CD4-positive, alpha-beta T cell treated with Interferon gamma for 1 hour (primary cell): ENCODE measurements at regions not wholly inside any gene's neighbourhood (a gene's known extent, or its start where the extent isn't known, plus 50 kb on each side); places are given as distances from the start of the nearest gene placed in this dataset.
"Not testable (repeated sequence)": the region's sequence is repeated elsewhere in the genome, so short reads cannot be mapped to it uniquely, and the experiment has no call there.

Source experiments
- DNase-seq: peaks from one replicate; pipeline ENCODE4 v3.0.0-alpha.2; 2020

GRCh38 chr12:70074510-70074909, 168.7 kb upstream of the CNOT2 start:
- DNase-seq, result no peak

GRCh38 chr12:70077441-70077840, 165.8 kb upstream of the CNOT2 start:
- DNase-seq, result no peak

GRCh38 chr12:70078161-70078560, 165.1 kb upstream of the CNOT2 start:
- no peak for DNase-seq

- no peak for DNase-seq
These were observed 162.7 kb upstream of the CNOT2 start for GRCh38 chr12:70080566-70080965.

GRCh38 chr12:70082997-70083676, 160.1 kb upstream of the CNOT2 start:
- DNase-seq, result no peak

GRCh38 chr12:70083677-70084020, 159.6 kb upstream of the CNOT2 start:
- no peak for DNase-seq

GRCh38 chr12:70086372-70086771, 156.9 kb upstream of the CNOT2 start:
- DNase-seq, result not testable (repeated sequence)

- DNase-seq, result no peak
These were observed 152.2 kb upstream of the CNOT2 start for GRCh38 chr12:70091021-70091521.

GRCh38 chr12:70094467-70094866, 148.8 kb upstream of the CNOT2 start:
- no peak for DNase-seq

- DNase-seq, result no peak
These were observed 146.3 kb upstream of the CNOT2 start for GRCh38 chr12:70096759-70097410.

- DNase-seq, result no peak
These were observed 142.2 kb upstream of the CNOT2 start for GRCh38 chr12:70101064-70101463.

GRCh38 chr12:70106347-70106746, 136.9 kb upstream of the CNOT2 start:
- no peak for DNase-seq

- no peak for DNase-seq
These were observed 133.1 kb upstream of the CNOT2 start for GRCh38 chr12:70110085-70110484.

- no peak for DNase-seq
These were observed 125.6 kb upstream of the CNOT2 start for GRCh38 chr12:70117670-70118069.

- DNase-seq, result no peak
These were observed 122.3 kb upstream of the CNOT2 start for GRCh38 chr12:70120970-70121369.

- no peak for DNase-seq
These were observed 121.7 kb upstream of the CNOT2 start for GRCh38 chr12:70121562-70121961.

GRCh38 chr12:70122804-70123203, 120.4 kb upstream of the CNOT2 start:
- DNase-seq, result no peak

- DNase-seq, result no peak
These were observed 94.2 kb upstream of the CNOT2 start for GRCh38 chr12:70149013-70149412.

- DNase-seq, result no peak
These were observed 93.6 kb upstream of the CNOT2 start for GRCh38 chr12:70149665-70150064.

- DNase-seq, result no peak
These were observed 93.0 kb upstream of the CNOT2 start for GRCh38 chr12:70150230-70150629.

- no peak for DNase-seq
These were observed 91.2 kb upstream of the CNOT2 start for GRCh38 chr12:70151993-70152392.

GRCh38 chr12:70154087-70154638, 89.1 kb upstream of the CNOT2 start:
- no peak for DNase-seq

GRCh38 chr12:70154960-70155589, 88.2 kb upstream of the CNOT2 start:
- no peak for DNase-seq

GRCh38 chr12:70157099-70157498, 86.1 kb upstream of the CNOT2 start:
- no peak for DNase-seq
